ENCODE measurements at regions not wholly inside any gene's neighbourhood (a gene's known extent, or its start where the extent isn't known, plus 50 kb on each side); places are given as distances from the start of the nearest gene placed in this dataset.

GRCh38 chr20:57790176-57790575 lies 80.4 kb upstream of the PMEPA1 start:
- no peak for DNase-seq (ENCODE audit: extremely low spot score)
- ChIA-PET CTCF (no interaction called here), POLR2A (no interaction called here)
- TF ChIP-seq CTCF (IDR thresholded peaks at IDR 0.05; ENCODE audit: control extremely low read depth, extremely low read depth, low read depth, missing control alignments): no peak

GRCh38 chr20:57788936-57789613 lies 79.3 kb upstream of the PMEPA1 start:
- ChIA-PET CTCF (interaction anchor here (1.0 kb wide), 1 partner anchor 10 kb away, joined by 3 read pairs; no protein-coding TSS in a partner anchor), POLR2A (no interaction called here)
- DNase-seq (ENCODE audit: extremely low spot score): no peak
- TF ChIP-seq CTCF (IDR thresholded peaks at IDR 0.05; ENCODE audit: control extremely low read depth, extremely low read depth, low read depth, missing control alignments): no peak

GRCh38 chr20:57787990-57788781 lies 78.4 kb upstream of the PMEPA1 start:
- ChIA-PET POLR2A (no interaction called here), CTCF (no interaction called here)
- DNase-seq (ENCODE audit: extremely low spot score): no peak
- no peak for TF ChIP-seq CTCF (IDR thresholded peaks at IDR 0.05; ENCODE audit: control extremely low read depth, extremely low read depth, low read depth, missing control alignments)

DNA sequence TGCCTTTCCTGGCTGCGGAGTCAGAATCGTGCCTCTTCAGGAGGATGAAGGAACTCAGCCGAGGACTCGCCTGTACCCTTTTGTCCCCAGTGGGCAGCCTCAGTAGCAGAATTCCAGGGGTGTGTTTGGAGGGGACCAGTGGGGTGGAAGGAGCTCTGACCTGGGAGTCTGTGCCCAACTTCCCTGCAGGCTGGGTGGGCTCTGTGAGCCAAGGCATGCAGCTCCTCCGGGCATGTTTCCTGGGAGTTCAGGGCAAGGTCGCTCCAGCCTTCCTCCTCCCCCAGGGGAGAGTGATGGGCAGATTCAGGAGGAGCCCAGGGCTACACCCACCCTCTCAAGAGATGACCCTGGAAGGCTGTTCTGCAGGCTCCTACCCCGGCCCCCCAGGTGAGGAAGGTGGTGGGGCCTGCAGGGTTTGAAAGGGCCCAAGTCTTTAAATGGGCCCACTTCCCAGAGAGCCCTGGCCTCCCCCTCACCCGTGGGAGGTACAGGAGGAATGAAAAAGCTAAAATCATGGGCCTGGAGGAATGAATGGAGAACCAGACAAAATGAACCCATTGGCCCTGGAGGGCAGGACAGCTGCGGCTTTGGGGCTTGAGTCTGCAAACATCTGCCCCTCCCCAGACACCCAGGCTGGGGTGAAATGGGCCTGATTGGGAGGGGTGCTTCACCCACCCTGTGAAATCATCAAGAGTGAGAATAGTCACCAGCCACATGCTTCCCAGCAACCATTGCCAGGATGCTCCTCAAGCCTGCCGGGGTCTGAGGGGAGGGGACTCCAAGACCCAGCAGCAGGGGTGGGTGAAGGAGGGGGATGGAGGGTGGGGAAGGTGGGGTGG lies 77.6 kb upstream of the PMEPA1 start:
- TF ChIP-seq CTCF (IDR thresholded peaks at IDR 0.05; ENCODE audit: control extremely low read depth, extremely low read depth, low read depth, missing control alignments): no peak
- DNase-seq (ENCODE audit: extremely low spot score): no peak
- ChIA-PET POLR2A (no interaction called here), CTCF (interaction anchor here (1.3 kb wide), 1 partner anchor 11 kb away, joined by 4 read pairs; no protein-coding TSS in a partner anchor)

GRCh38 chr20:57786304-57786932 lies 76.6 kb upstream of the PMEPA1 start:
- ChIA-PET POLR2A (no interaction called here), CTCF (interaction anchor here (1.3 kb wide), 1 partner anchor 10 kb away, joined by 4 read pairs; no protein-coding TSS in a partner anchor)
- TF ChIP-seq CTCF (IDR thresholded peaks at IDR 0.05; ENCODE audit: control extremely low read depth, extremely low read depth, low read depth, missing control alignments): no peak
- DNase-seq (ENCODE audit: extremely low spot score): no peak

DNA sequence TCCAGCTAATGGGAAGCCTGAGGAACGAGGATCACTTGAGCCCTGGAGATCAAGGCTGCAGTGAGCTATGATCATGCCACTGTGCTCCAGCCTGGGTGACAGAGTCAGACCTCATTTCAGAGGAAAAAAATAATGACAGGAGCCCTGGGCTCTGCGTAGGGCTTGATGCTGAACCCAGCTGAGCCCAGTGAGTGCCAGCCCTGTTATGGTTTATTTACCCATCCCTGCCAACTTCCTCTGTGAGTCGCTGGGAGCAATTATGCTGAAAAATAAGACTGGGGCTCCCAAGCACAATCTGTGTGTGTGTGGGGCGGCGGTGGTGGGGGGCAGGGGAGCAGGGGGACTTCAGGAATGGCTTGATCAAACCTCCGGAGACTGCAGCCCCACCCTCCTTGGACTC lies 75.9 kb upstream of the PMEPA1 start:
- POLR2A ChIA-PET: no interaction called here
- DNase-seq (ENCODE audit: extremely low spot score): no peak
- CTCF ChIA-PET: interaction anchor here (1.1 kb wide), 1 partner anchor 28 kb away, joined by 3 read pairs; no protein-coding TSS in a partner anchor
- TF ChIP-seq CTCF (IDR thresholded peaks at IDR 0.05; ENCODE audit: control extremely low read depth, extremely low read depth, low read depth, missing control alignments): no peak

Measured in GM10248 (cell line).